ENCODE measurements at regions not wholly inside any gene's neighbourhood (a gene's known extent, or its start where the extent isn't known, plus 50 kb on each side); places are given as distances from the start of the nearest gene placed in this dataset.

- TF ChIP-seq CTCF (IDR thresholded peaks at IDR 0.05; ENCODE audit: insufficient read depth, low read depth, low read length) = no peak
- DNase-seq (ENCODE audit: low read depth) = peak; percentile 14
- no peak overlapping the region for H3K4me3 ChIP-seq (ENCODE audit: low read depth, low read length)
Measured at GRCh38 chr13:94886191-94886590, 173.8 kb upstream of the SOX21 start.

GRCh38 chr13:94880463-94880862 is 168.1 kb upstream of the SOX21 start:
- no peak for TF ChIP-seq CTCF (IDR thresholded peaks at IDR 0.05; ENCODE audit: insufficient read depth, low read depth, low read length)
- H3K4me3 ChIP-seq (ENCODE audit: low read depth, low read length) = no peak overlapping the region
- DNase-seq (ENCODE audit: low read depth) = no peak

- no peak overlapping the region for H3K4me3 ChIP-seq (ENCODE audit: low read depth, low read length)
- TF ChIP-seq CTCF (IDR thresholded peaks at IDR 0.05; ENCODE audit: insufficient read depth, low read depth, low read length) = no peak
- no peak for DNase-seq (ENCODE audit: low read depth)
Measured at GRCh38 chr13:94878602-94879165, 166.3 kb upstream of the SOX21 start.

GRCh38 chr13:94864474-94864873 is 152.1 kb upstream of the SOX21 start:
- DNase-seq (ENCODE audit: low read depth) = no peak
- no peak overlapping the region for H3K4me3 ChIP-seq (ENCODE audit: low read depth, low read length)
- TF ChIP-seq CTCF (IDR thresholded peaks at IDR 0.05; ENCODE audit: insufficient read depth, low read depth, low read length) = no peak

- no peak for TF ChIP-seq CTCF (IDR thresholded peaks at IDR 0.05; ENCODE audit: insufficient read depth, low read depth, low read length)
- peak overlapping the region; percentile 45 for H3K4me3 ChIP-seq (ENCODE audit: low read depth, low read length)
Measured at GRCh38 chr13:94860981-94861407, 148.6 kb upstream of the SOX21 start.

GRCh38 chr13:94859811-94860210 is 147.5 kb upstream of the SOX21 start:
- no peak for TF ChIP-seq CTCF (IDR thresholded peaks at IDR 0.05; ENCODE audit: insufficient read depth, low read depth, low read length)
- H3K4me3 ChIP-seq (ENCODE audit: low read depth, low read length) = no peak overlapping the region
- no peak for DNase-seq (ENCODE audit: low read depth)

More at GRCh38 chr13:94860981-94861407, 148.6 kb upstream of the SOX21 start:
- DNase-seq (ENCODE audit: low read depth) = peak; percentile 27

GRCh38 chr13:94859278-94859691 is 146.9 kb upstream of the SOX21 start:
- H3K4me3 ChIP-seq (ENCODE audit: low read depth, low read length) = no peak overlapping the region
- no peak for TF ChIP-seq CTCF (IDR thresholded peaks at IDR 0.05; ENCODE audit: insufficient read depth, low read depth, low read length)
- peak; percentile 62 for DNase-seq (ENCODE audit: low read depth)

Measured in fibroblast of villous mesenchyme (primary cell).